Hepatocyte (in vitro differentiated cells): ENCODE measurements at regions not wholly inside any gene's neighbourhood (a gene's known extent, or its start where the extent isn't known, plus 50 kb on each side); places are given as distances from the start of the nearest gene placed in this dataset.
"Not testable (repeated sequence)": the region's sequence is repeated elsewhere in the genome, so short reads cannot be mapped to it uniquely, and the experiment has no call there.

Experiments used
- EZH2 ChIP-seq: fragments of 200-600 bp; sonication (generic); IDR thresholded peaks from 2 replicates; pipeline ENCODE4 v1.6.1; 2016; ENCODE audit warnings: antibody characterized with exemption, mild to moderate bottlenecking, borderline replicate concordance
- EZH2phosphoT487 ChIP-seq: fragments of 200-600 bp; sonication (generic); IDR thresholded peaks from one replicate; pipeline ENCODE4 v1.6.1; 2018; ENCODE audit warnings: antibody characterized with exemption, mild to moderate bottlenecking, low read depth, moderate library complexity; ENCODE audit not compliant: unreplicated experiment, severe bottlenecking
- TF ChIP-seq, protein P1 (sequence below): fragments of 200-600 bp; sonication (generic); IDR thresholded peaks from 2 replicates; pipeline ENCODE4 v1.5.1; 2016; ENCODE audit warnings: antibody characterized with exemption, mild to moderate bottlenecking; ENCODE audit not compliant: poor library complexity

DNA sequence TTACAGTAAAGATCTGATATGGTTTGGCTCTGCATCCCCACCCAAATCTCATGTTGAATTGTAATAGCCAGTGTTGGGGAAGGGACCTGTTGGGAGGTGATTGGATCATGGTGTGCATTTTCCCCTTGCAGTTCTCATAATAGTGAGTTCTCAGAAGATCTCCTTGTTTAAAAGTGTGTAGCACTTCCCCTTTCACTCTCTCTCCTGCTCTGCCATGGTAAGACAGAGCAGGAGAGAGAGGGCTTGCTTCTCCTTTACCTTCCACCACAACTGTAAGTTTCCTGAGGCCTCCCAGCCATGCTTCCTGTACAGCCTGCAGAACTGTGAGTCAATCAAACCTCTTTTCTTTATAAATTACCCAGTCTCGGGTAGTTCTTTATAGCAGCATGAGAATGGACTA is 1530.9 kb upstream of the C9orf72 start:
- TF ChIP-seq, protein P1, sequence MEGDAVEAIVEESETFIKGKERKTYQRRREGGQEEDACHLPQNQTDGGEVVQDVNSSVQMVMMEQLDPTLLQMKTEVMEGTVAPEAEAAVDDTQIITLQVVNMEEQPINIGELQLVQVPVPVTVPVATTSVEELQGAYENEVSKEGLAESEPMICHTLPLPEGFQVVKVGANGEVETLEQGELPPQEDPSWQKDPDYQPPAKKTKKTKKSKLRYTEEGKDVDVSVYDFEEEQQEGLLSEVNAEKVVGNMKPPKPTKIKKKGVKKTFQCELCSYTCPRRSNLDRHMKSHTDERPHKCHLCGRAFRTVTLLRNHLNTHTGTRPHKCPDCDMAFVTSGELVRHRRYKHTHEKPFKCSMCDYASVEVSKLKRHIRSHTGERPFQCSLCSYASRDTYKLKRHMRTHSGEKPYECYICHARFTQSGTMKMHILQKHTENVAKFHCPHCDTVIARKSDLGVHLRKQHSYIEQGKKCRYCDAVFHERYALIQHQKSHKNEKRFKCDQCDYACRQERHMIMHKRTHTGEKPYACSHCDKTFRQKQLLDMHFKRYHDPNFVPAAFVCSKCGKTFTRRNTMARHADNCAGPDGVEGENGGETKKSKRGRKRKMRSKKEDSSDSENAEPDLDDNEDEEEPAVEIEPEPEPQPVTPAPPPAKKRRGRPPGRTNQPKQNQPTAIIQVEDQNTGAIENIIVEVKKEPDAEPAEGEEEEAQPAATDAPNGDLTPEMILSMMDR: not testable (repeated sequence)
- TF ChIP-seq EZH2, EZH2phosphoT487: not testable (repeated sequence)
